Tibial nerve (tissue), 4 donors: ENCODE measurements at regions not wholly inside any gene's neighbourhood (a gene's known extent, or its start where the extent isn't known, plus 50 kb on each side); places are given as distances from the start of the nearest gene placed in this dataset.

Experiments used
- EP300 ChIP-seq, 2 donors: sonication (generic); formaldehyde crosslinking; IDR thresholded peaks; one replicate each; pipeline ENCODE4 v1.6.1; 2017; ENCODE audit warnings: antibody characterized with exemption in 2 of 2, mild to moderate bottlenecking in 1 of 2
- POLR2A ChIP-seq, 2 donors: fragments of 450-650 bp; IDR thresholded peaks; one replicate each; pipeline ENCODE4 v1.6.1; 2017; ENCODE audit warnings: antibody characterized with exemption in 2 of 2, mild to moderate bottlenecking in 2 of 2, moderate library complexity in 2 of 2
- TF ChIP-seq, protein P1 (sequence below), 5 experiments: fragments of 200-600 bp in 3 of 5; fragments of 450-650 bp in 2 of 5; sonication (generic) in 3 of 5; IDR thresholded peaks; one replicate each; pipeline ENCODE4 v1.5.1; 2016 to 2019; ENCODE audit warnings: antibody characterized with exemption in 5 of 5, mild to moderate bottlenecking in 3 of 5, moderate library complexity in 2 of 5

DNA sequence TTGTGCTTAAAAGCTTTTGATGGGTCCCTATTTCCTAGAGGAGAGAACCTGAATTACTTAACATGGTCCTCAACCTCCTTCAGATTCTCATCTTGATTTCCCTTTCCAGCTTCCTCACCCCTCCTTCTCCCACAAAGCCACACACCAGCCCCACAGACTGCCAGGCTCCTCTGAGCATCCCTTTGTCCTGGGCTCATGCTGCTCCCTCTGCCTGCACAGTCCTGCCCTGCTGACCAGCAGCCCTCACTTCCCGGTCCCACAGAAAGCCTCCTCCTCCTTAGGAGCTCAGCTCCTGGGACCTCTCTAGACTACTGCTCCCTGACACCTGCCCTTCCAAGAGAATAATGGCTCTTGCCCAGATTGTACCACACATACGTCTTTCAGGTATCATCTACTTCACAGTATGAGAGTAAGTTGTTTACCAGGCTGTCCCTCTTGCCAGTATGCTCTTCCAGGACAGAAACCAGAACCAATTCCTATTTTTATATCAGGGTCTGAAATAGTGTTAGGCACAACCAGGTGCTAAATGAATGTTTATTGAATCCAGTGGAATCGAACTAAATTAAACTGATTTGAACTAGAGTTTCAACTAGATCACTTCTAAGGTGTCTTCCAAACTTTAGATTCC lies 373.4 kb downstream of the LMX1A start:
- TF ChIP-seq POLR2A (IDR thresholded peaks at IDR 0.05) (no peak), EP300 (IDR thresholded peaks at IDR 0.05) (no peak)
- TF ChIP-seq, protein P1, sequence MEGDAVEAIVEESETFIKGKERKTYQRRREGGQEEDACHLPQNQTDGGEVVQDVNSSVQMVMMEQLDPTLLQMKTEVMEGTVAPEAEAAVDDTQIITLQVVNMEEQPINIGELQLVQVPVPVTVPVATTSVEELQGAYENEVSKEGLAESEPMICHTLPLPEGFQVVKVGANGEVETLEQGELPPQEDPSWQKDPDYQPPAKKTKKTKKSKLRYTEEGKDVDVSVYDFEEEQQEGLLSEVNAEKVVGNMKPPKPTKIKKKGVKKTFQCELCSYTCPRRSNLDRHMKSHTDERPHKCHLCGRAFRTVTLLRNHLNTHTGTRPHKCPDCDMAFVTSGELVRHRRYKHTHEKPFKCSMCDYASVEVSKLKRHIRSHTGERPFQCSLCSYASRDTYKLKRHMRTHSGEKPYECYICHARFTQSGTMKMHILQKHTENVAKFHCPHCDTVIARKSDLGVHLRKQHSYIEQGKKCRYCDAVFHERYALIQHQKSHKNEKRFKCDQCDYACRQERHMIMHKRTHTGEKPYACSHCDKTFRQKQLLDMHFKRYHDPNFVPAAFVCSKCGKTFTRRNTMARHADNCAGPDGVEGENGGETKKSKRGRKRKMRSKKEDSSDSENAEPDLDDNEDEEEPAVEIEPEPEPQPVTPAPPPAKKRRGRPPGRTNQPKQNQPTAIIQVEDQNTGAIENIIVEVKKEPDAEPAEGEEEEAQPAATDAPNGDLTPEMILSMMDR (IDR thresholded peaks at IDR 0.05): no peak
